GM19023 (cell line): ENCODE measurements at regions not wholly inside any gene's neighbourhood (a gene's known extent, or its start where the extent isn't known, plus 50 kb on each side); places are given as distances from the start of the nearest gene placed in this dataset.
"Not testable (repeated sequence)": the region's sequence is repeated elsewhere in the genome, so short reads cannot be mapped to it uniquely, and the experiment has no call there.

Source experiments
- ATAC-seq: cut with Tn5 transposase; IDR thresholded peaks from one replicate; pipeline ENCODE4 v1.9.1; 2021; ENCODE audit warnings: mild to moderate bottlenecking, moderate library complexity; ENCODE audit not compliant: unreplicated experiment

DNA sequence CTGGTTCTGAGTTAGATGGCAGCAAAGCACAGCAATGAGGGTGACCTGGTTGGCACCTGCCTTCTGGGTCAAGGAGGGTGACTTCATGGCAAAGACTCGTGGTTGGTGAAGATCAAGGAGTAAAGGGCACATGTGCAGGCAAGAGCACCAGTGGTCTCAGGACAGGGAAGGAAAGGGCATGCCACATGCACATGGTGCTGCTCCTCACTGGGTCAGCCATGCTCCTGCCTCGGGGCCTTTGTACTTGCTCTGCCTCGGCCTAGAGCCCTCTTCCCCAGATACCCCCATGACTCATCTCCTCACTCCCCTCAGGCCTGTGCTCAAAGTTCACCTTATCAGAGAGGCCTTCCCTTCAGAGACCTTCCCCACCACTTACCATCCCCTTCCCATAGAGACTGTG, 106.7 kb upstream of the KDM7A start:
- no peak for ATAC-seq

GRCh38 chr7:140281960-140282359, 105.2 kb upstream of the KDM7A start:
- ATAC-seq: no peak

- no peak for ATAC-seq
Observed at GRCh38 chr7:140281255-140281654, 104.5 kb upstream of the KDM7A start.

GRCh38 chr7:140276001-140276400, 99.2 kb upstream of the KDM7A start:
- no peak for ATAC-seq

DNA sequence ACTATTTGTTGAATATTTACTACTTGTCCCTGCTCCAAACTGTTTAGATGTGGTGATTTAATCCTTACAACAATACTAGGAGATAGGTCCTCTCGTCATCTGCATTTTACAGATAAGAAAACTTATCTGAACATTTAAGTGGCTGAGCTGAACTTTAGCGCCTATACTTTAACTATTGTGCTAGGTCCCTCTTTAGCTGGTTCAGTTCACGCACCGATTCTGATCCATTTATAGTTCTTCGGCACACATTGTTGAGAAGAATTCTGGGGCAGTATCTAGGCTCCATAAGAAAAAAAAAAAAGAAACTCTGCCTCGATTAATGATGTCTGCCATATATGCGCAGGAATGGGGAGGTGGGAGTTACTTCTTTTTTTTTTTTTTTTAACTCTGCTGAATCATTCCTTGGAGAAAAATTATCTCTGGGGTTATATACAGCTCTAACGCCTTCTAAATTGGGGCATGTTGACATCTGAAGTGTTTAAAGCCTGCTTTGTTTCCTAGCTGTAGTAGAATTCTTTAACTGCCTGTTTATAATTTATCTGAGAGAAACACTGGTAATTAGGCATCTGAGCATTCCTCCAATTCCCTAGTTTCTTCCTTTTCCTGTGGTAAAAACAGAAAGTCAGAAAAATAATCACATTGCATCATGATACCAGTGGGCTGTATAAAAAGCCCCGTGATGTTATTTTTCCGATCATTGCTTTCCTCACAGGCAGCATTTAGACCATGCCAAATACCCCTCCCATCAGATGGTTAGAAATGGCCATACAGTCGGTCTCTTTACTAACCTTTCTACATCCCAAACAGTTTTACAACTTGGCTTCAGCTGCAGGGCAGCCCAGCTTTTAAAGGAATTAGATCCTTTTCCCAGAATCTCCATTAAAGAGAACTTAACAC, 98.5 kb upstream of the KDM7A start:
- no peak for ATAC-seq

DNA sequence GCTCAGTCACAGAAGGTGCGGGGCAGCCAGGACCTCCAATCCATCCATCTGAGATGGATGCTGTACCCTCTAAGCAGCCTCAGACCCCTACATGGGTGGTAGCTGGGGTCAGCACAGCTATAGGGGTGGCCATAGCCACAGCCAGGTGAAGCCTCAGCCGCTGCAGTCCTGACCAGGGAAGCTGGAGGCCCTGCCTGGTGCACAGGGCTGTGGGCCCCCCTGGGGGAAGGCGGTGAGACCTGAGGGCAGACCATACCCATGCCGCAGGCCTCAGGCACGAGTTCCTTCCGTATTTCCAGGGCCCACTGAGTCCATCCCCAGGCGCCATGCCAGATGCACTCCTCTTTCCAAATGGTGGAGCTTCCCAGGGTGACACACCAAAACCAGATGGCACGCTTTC, 96.6 kb upstream of the KDM7A start:
- no peak for ATAC-seq

- ATAC-seq: not testable (repeated sequence)
Observed at GRCh38 chr7:140271643-140271968, 94.8 kb upstream of the KDM7A start.

GRCh38 chr7:140269004-140269638, 92.3 kb upstream of the KDM7A start:
- no peak for ATAC-seq

- no peak for ATAC-seq
Observed at GRCh38 chr7:140267381-140268226, 90.8 kb upstream of the KDM7A start.

DNA sequence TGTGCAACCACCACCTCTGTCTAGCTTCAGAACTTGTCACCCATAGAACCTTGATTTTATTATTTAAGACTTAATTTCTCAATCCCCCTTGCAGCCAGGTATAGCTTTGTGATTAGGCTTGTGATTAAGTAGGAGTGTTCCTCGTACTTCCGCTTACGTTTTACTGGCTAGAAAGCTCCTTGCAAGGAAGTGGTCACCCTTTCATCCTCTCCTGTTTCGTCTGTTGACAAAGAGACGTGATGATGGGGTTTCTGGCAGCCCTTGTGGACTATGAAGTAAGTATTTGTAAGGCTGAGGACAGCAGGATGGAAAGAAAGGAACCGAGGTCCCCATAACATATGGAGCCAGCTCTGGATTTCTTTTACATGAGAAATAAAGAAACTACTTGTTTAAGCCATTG, 86.5 kb upstream of the KDM7A start:
- no peak for ATAC-seq

- ATAC-seq: no peak
Observed at GRCh38 chr7:140262242-140262903, 85.6 kb upstream of the KDM7A start.

DNA sequence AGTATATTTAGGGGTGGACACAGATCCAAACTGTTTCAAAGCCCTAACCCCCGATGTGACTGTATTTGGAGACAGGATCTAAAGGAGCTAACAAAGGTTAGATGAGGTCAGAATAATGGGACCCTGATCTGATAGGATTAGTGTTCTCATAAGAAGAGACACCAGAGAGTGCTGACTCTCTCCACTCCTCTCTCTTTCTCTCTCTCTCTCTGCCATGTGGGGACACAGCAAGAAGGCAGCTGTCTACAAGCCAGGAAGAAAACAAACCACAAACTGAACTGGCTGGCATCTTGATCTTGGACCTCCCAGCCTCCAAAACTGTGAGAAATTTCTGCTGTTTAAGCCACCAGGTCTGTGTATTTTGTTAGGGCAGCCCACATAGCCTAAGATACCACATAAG, 84.7 kb upstream of the KDM7A start:
- no peak for ATAC-seq

DNA sequence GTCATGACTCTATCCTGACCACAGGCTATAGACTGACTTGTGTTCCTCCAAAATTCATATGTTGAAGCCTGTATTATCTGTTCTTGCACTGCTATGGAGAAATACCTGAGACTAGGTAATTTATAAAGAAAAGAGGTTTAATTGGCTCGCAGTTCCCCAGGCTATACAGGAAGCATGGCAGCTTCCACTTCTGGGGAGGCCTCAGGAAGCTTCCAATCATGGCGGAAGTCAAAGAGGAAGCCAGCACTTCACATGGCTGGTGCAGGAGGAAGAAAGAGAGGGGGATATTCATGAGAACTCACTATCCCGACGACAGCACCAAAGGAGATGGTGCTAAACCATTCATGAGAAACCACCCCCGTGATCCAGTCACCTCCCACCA, 84.3 kb upstream of the KDM7A start:
- ATAC-seq: no peak

GRCh38 chr7:140260352-140261104, 83.7 kb upstream of the KDM7A start:
- ATAC-seq: no peak

DNA sequence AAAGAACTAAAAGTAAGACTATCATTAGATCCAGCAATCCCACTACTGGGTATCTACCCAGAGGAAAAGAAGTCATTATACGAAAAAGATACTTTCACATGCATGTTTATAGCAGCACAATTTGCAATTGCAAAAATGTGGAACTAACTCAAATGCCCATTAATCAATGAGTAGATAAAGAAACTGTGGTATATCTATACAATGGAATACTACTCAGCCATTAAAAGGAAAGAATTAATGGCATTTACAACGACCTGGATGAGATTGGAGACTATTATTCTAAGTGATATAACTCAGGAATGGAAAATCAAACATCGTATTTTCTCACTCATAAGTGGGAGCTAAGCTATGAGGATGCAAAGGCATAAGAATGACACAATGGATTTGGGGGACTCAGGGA, 80.5 kb upstream of the KDM7A start:
- not testable (repeated sequence) for ATAC-seq

- ATAC-seq: not testable (repeated sequence)
Observed at GRCh38 chr7:140254976-140255375, 78.2 kb upstream of the KDM7A start.

- ATAC-seq: no peak
Observed at GRCh38 chr7:140249036-140249806, 72.4 kb upstream of the KDM7A start.

GRCh38 chr7:140247559-140247958, 70.8 kb upstream of the KDM7A start:
- ATAC-seq: no peak

- no peak for ATAC-seq
Observed at GRCh38 chr7:140245611-140246105, 68.9 kb upstream of the KDM7A start.
